Large intestine (tissue), 3 donors: ENCODE measurements at regions not wholly inside any gene's neighbourhood (a gene's known extent, or its start where the extent isn't known, plus 50 kb on each side); places are given as distances from the start of the nearest gene placed in this dataset.
"Not testable (repeated sequence)": the region's sequence is repeated elsewhere in the genome, so short reads cannot be mapped to it uniquely, and the experiment has no call there.

Experiments
- DNase-seq, 2 donors: peaks; one replicate each; pipeline versions ENCODE4 v3.0.0 to v3.0.0-alpha.2; 2013
- H3K27ac ChIP-seq: one replicate; pipeline ENCODE4 v1.5.1; 2013; ENCODE audit warnings: low read length
- H3K27me3 ChIP-seq: 2 replicates; pipeline ENCODE4 v1.6.1; 2013; ENCODE audit warnings: low read length; ENCODE audit not compliant: control insufficient read depth, insufficient read depth
- H3K36me3 ChIP-seq: 2 replicates; pipeline ENCODE4 v1.6.1; 2013; ENCODE audit warnings: low read length; ENCODE audit not compliant: control insufficient read depth, insufficient read depth
- H3K4me1 ChIP-seq: one replicate; pipeline ENCODE4 v1.6.1; 2013; ENCODE audit warnings: low read length; ENCODE audit not compliant: control insufficient read depth, insufficient read depth
- H3K4me3 ChIP-seq: one replicate; pipeline ENCODE4 v1.5.1; 2013; ENCODE audit warnings: low read length
- H3K9me3 ChIP-seq: one replicate; pipeline ENCODE4 v1.6.1; 2013; ENCODE audit warnings: mild to moderate bottlenecking, low read depth, low read length, moderate library complexity; ENCODE audit not compliant: control insufficient read depth
- WGBS: methylation state at CpG from one replicate; pipeline ENCODE4 v1.1.5; 2013; ENCODE audit warnings: low lambda C conversion rate; ENCODE audit not compliant: insufficient coverage; 5-methylcytosine and 5-hydroxymethylcytosine counted together

DNA sequence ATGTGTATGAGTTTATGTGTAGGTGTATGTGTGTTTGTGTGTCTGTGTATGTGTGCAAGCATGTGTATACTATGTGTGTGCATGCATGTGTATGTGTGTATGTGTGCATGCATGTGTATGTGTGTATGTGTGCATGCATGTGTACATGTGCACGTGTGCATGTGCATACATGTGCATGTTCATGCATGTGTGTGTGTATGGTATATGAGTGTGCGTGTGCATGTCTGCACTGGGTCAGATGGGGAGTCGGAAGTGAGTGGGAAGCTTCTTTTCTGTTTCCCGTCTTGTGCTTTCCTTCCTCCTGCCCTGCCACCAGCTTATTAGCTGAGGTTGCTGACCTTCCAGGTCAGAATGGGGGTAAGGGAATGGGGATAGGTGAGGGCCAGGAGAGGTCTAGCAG is 174.7 kb downstream of the MAP2K4 start:
- H3K27ac ChIP-seq, result no peak overlapping the region
- H3K4me3 ChIP-seq, result no peak overlapping the region
- H3K4me1 ChIP-seq, result no peaks in the 10 kb centered on the region
- DNase-seq, result no peak
- no peaks in the 10 kb centered on the region for H3K27me3 ChIP-seq
- no peaks in the 10 kb centered on the region for H3K9me3 ChIP-seq
- no peaks in the 10 kb centered on the region for H3K36me3 ChIP-seq
- WGBS, result no CpG with 5 or more reads among the region's 4 CpGs

DNA sequence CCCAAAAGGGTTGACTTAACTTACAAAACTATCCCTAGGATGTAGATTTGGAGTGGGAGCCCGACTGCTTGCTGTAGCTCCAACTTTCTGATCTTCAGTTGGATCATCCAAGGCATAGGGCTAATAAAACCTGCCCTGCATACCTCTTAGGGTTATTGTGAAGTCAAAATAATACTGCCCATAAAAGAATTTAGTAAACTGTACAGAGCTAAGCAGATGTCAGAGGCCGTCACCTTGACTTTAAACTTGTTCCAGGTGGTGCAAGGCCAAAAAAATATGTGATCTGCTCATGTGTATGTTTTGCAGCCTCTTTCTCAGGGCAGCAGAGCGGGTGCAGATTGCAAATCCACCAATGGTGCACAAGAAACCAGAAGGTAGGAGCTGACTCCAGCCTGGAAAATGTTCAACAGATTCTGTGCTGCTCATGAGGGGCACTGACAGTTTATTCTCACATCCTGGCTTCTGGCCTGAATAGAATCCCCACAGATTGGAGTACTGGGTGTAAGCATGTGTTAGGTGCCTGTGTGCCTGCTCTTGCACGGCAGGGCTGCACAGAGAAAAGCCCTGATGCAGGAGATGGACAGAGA is 180.7 kb downstream of the MAP2K4 start:
- Histone ChIP-seq H3K4me3 (no peak overlapping the region), H3K9me3 (no peaks in the 10 kb centered on the region), H3K27me3 (no peaks in the 10 kb centered on the region), H3K4me1 (no peaks in the 10 kb centered on the region), H3K36me3 (no peaks in the 10 kb centered on the region), H3K27ac (no peak overlapping the region)
- WGBS, result no CpG with 5 or more reads among the region's 4 CpGs
- no peak for DNase-seq

DNA sequence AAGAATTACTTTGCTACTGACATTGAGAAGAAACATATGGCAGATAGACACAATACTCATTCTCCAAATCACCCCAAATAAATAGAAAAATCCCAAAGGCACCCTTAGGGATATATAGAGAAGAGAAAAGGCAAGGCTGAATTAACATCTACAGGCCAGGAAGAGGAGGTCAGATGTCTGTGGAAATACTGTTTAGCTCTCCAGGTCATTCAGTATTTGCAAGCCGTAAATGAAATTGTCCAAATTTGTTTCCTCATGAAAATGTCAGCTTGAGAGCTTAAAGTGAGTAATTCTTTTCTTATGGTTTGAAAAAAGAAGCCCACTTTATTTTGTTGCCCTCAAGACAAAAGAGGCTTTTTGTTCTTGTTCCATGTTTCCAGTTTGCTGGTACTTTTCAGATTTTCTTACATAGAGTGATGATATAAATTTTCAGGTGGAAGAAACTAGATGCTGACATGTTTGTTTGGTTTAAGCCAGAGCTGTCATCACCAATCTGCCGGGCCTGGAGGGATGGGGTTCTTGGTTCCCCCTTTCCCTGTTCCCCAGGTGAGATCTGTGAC is 189.0 kb downstream of the MAP2K4 start:
- Histone ChIP-seq H3K4me1 (no peaks in the 10 kb centered on the region), H3K36me3 (no peaks in the 10 kb centered on the region), H3K9me3 (no peaks in the 10 kb centered on the region), H3K4me3 (no peak overlapping the region), H3K27ac (no peak overlapping the region), H3K27me3 (no peaks in the 10 kb centered on the region)
- WGBS, result no CpG with 5 or more reads among the region's 2 CpGs
- DNase-seq, result no peak

DNA sequence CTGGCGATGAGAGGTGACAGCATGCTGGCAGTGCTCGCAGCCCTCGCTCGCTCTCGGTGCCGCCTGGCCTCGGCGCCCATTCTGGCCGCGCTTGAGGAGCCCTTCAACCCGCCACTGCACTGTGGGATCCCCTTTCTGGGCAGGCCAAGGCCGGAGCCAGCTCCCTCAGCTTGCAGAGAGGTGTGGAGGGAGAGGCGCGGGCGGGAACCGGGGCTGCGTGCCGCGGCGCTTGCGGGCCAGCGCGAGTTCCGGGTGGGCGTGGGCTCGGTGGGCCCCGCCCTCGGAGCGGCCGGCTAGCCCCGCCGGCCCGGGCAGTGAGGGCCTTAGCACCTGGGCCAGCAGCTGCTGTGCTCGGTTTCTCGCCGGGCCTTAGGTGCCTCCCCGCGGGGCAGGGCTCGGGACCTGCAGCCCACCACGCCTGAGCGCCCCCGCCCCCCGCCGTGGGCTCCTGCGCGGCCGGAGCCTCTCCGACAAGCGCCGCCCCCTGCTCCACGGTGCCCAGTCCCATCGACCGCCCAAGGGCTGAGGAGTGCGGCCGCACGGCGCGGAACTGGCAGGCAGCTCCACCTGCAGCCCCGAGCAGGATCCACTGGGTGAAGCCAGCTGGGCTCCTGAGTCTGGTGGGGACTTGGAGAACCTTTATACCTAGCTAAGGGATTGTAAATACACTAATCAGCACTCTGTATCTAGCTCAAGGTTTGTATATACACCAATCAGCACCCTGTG is 200.2 kb downstream of the MAP2K4 start:
- not testable (repeated sequence) for H3K4me3 ChIP-seq, H3K27me3 ChIP-seq, H3K4me1 ChIP-seq, H3K9me3 ChIP-seq, H3K27ac ChIP-seq, DNase-seq, H3K36me3 ChIP-seq
- no CpG with 5 or more reads among the region's 59 CpGs for WGBS

DNA sequence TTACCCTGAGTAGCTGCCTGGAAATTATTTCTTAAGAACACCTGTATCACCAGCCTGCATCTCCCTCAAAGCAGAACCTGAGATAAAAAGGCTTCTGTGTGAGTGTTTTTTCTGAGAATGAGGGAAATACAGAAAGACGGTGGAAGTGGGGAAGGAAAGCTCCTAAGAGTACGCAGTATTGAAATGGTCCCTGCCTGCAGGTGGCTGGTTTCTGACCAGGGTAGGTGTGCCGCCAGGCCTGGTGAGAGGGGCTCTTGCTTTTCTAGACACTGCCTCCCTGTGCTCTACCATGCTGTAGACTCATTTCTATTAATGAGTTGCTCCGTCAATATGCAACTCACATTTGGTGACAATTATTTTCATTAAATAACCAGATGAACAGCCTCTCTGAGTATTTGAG is 201.7 kb downstream of the MAP2K4 start:
- Histone ChIP-seq H3K4me3 (no peak overlapping the region), H3K4me1 (no peaks in the 10 kb centered on the region), H3K27ac (no peak overlapping the region), H3K36me3 (no peaks in the 10 kb centered on the region), H3K27me3 (no peaks in the 10 kb centered on the region), H3K9me3 (peaks cover 2% of the 10 kb centered on the region)
- no peak for DNase-seq
- WGBS, result no CpG with 5 or more reads among the region's 4 CpGs

DNA sequence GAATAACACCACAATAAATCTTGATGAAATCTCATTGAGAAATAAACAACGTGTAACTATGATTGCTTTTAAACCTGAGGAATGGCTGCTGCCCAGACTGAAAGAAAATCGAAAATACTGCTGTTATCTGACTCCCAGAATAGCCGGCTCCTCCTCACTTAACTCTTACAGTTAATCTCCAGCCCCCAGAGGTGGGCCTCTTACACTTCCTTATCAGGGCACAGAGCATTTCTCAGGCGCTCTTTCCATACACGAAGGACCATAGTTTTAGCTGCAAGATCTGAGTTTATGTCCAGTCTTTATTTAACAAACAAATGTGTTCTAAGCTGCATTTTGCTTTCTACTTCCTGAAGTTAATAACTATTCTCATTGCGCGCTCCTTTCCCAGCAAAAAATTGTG is 206.9 kb downstream of the MAP2K4 start:
- WGBS, result 100% methylated on average over 2 of the region's 7 CpGs
- H3K9me3 ChIP-seq, result no peaks in the 10 kb centered on the region
- DNase-seq, result no peak
- H3K27me3 ChIP-seq, result no peaks in the 10 kb centered on the region
- H3K27ac ChIP-seq, result no peak overlapping the region
- no peaks in the 10 kb centered on the region for H3K36me3 ChIP-seq
- no peaks in the 10 kb centered on the region for H3K4me1 ChIP-seq
- no peak overlapping the region for H3K4me3 ChIP-seq

DNA sequence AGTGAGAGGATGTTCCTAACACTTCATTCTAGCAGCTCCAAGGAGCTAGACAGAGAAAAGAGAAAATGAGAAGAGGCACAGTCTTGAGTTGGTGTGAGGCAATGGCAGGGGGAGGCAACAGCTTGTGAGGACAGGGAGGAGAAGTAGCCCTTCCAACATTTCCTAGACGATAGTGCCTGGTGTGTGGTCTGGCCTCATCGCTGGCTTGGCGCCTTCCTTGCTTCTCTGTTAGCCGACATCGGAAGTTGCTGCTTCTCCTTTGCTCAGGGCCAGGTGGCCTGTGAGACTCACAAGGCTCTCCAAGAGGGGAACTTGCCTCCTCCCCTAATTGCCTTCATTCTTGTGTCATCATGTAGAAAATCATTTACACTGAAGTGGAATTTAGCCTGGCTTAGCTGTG is 208.7 kb downstream of the MAP2K4 start:
- Histone ChIP-seq H3K27me3 (no peaks in the 10 kb centered on the region), H3K9me3 (no peaks in the 10 kb centered on the region), H3K4me1 (no peaks in the 10 kb centered on the region), H3K4me3 (no peak overlapping the region), H3K27ac (no peak overlapping the region), H3K36me3 (no peaks in the 10 kb centered on the region)
- WGBS, result no CpG with 5 or more reads among the region's 5 CpGs
- DNase-seq, result no peak

DNA sequence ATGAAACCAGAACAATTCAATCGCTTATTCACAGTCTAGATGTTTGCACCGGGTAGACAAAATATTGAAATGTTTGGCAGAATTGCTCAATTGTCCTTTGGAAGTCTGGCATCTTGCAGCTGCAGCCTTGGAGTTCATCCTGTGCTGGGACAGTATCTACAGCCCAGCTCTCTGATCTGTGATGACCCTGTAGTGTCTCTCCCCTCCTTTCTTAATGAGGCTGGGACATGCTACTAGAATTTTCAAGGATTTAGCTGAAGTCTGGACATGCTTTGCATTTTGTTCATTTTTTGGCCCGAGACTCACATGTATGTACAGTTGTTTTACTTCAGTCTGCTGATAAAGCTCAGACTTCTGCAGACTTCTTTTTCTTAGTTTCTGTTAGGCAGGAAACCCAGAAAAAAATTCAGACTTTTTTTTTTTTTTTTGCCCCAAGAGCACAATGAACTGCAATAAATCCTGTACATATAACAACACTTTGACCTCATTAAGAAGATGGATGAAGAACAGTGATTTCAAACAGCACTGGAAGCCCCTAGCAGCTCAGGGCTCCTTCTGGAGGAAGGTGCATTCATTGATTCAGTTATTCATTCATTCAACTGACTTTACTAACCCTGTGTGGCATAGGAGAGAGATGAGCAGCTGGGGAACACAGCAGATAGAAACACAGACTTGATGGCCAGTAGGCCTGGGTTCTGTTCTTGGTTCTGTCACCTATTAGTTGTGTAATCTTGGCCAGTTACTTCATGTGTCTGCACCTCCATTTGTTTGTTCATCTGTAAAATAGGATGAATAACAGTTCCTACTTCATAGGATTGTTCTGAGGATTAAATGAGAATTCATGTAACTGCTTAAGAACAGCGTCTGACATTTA is 210.0 kb downstream of the MAP2K4 start:
- no peaks in the 10 kb centered on the region for H3K27me3 ChIP-seq
- 71% methylated on average over 1 of the region's 4 CpGs for WGBS
- no peaks in the 10 kb centered on the region for H3K4me1 ChIP-seq
- DNase-seq, result no peak
- no peaks in the 10 kb centered on the region for H3K36me3 ChIP-seq
- H3K9me3 ChIP-seq, result no peaks in the 10 kb centered on the region
- no peak overlapping the region for H3K4me3 ChIP-seq
- no peak overlapping the region for H3K27ac ChIP-seq

DNA sequence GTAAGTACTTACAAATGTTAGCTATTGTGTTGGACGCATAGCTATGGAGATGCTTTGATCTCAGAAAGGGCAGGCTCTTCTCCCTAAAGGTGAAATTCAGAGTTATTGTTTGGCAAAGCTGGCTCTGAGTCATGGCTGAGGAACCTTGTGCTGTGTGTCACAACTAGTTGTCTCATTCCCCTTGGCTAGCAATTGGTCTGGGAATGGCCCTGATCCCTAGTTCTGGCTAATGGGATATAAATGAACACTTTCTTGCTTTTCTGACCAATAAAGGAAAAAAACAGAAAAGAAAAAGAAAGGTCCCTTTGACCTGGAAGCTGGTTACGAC is 210.6 kb downstream of the MAP2K4 start:
- Histone ChIP-seq H3K27me3 (no peaks in the 10 kb centered on the region), H3K27ac (no peak overlapping the region), H3K4me1 (no peaks in the 10 kb centered on the region)

DNA sequence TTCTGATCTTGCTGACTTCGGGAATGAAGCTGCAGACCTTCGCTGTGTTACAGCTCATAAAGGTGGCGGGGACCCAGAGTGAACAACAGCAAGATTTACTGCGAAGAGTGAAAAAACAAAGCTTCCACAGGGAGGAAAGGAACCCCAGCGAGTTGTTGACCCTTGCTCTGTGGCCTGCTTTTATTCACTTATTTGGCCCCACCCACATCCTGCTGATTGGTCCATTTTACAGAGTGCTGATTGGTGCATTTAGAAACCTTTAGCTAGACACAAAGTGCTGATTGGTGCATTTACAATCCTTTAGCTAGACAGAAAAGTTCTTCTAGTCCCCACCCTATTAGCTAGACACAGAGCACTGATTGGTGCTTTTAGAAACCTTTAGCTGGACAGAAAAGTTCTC is 218.3 kb downstream of the MAP2K4 start:
- not testable (repeated sequence) for DNase-seq, H3K4me3 ChIP-seq, H3K4me1 ChIP-seq, H3K27ac ChIP-seq, H3K27me3 ChIP-seq, H3K36me3 ChIP-seq, H3K9me3 ChIP-seq
- 60% methylated on average over 1 of the region's 5 CpGs for WGBS

More for the DNA sequence above, 210.6 kb downstream of the MAP2K4 start:
- WGBS, result no CpG with 5 or more reads among the region's 2 CpGs
- H3K36me3 ChIP-seq, result no peaks in the 10 kb centered on the region
- H3K4me3 ChIP-seq, result no peak overlapping the region
- no peak for DNase-seq
- no peaks in the 10 kb centered on the region for H3K9me3 ChIP-seq
